Esophagus squamous epithelium (tissue), 5 donors: ENCODE measurements at regions not wholly inside any gene's neighbourhood (a gene's known extent, or its start where the extent isn't known, plus 50 kb on each side); places are given as distances from the start of the nearest gene placed in this dataset.

ENCODE experiments used
- DNase-seq: peaks from one replicate; lab custom pipeline; 2025; lab: John Stamatoyannopoulos, UW
- H3K27ac ChIP-seq, 4 donors: fragments of 200-600 bp; sonication (generic); one replicate each; pipeline ENCODE4 v1.5.1; 2016 to 2019; ENCODE audit warnings: mild to moderate bottlenecking in 1 of 4
- H3K27me3 ChIP-seq, 4 donors: fragments of 200-600 bp; sonication (generic); 1 replicate in 3 of 4; 2 replicates in 1 of 4; pipeline versions ENCODE4 v1.5.1 to v1.6.0; 2017 to 2021; ENCODE audit warnings: antibody characterized with exemption in 1 of 4
- H3K36me3 ChIP-seq, 3 donors: fragments of 200-600 bp; sonication (generic); one replicate each; pipeline ENCODE4 v1.5.1; 2016 to 2019
- H3K4me1 ChIP-seq, 3 donors: fragments of 200-600 bp; sonication (generic); one replicate each; pipeline ENCODE4 v1.5.1; 2017 to 2019
- H3K4me3 ChIP-seq, 4 donors: fragments of 200-600 bp; sonication (generic); 1 replicate in 3 of 4; 2 replicates in 1 of 4; pipeline ENCODE4 v1.5.1; 2016 to 2019; ENCODE audit warnings: mild to moderate bottlenecking in 2 of 4, moderate library complexity in 1 of 4
- H3K9me3 ChIP-seq, 3 donors: fragments of 200-600 bp; sonication (generic); one replicate each; pipeline ENCODE4 v1.5.1; 2016 to 2019
- CTCF ChIP-seq, 6 experiments: fragments of 450-650 bp in 4 of 6; fragments of 200-600 bp in 2 of 6; sonication (generic) in 2 of 6; IDR thresholded peaks; one replicate each; pipeline ENCODE4 v1.5.1; 2016 to 2019; ENCODE audit warnings: antibody characterized with exemption in 6 of 6, mild to moderate bottlenecking in 4 of 6, moderate library complexity in 4 of 6
- POLR2A ChIP-seq, 4 donors: fragments of 450-650 bp; IDR thresholded peaks; one replicate each; pipeline ENCODE4 v1.6.1; 2017; ENCODE audit warnings: antibody characterized with exemption in 4 of 4, mild to moderate bottlenecking in 4 of 4, moderate library complexity in 3 of 4
- WGBS, 2 donors: methylation state at CpG; one replicate each; pipeline ENCODE4 v1.1.5; 2018; 5-methylcytosine and 5-hydroxymethylcytosine counted together
- intact Hi-C: fragments of 100-400 bp; cut with DNase I; formaldehyde crosslinking; loops from one replicate; pipeline ENCODE4 v1.15.0; 2022
- donor health status: DM: yes; HTN: yes; CAD: no.

DNA sequence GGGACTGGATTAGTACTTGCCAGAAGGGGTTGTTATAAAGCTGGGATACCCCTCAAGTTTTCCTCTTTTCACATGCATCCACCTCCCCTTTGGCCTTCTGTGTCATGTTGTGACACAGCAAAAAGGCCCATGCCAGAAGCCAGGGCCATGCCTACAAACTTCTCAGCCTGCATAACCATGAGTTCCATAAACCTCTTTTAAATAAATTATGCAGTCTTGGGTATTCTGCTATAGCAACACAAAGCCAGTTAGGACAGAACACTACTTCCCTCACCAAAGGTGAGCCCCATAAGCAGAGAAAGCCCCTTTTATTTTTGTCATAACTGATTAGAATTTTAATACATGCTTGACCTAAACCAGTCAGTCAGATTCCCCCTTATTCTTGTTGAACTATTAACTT is 801.3 kb downstream of the DNAH5 start:
- H3K36me3 ChIP-seq: no peaks in the 10 kb centered on the region
- H3K9me3 ChIP-seq: no peaks in the 10 kb centered on the region
- TF ChIP-seq POLR2A (IDR thresholded peaks at IDR 0.05) (no peak), CTCF (IDR thresholded peaks at IDR 0.05) (no peak)
- no peaks in the 10 kb centered on the region for H3K27me3 ChIP-seq
- peaks cover 0 to 18% (median 0%) of the 10 kb centered on the region in 3 donors for H3K4me1 ChIP-seq
- no peak overlapping the region for H3K27ac ChIP-seq
- intact Hi-C loops: no loop called here
- no peak overlapping the region for H3K4me3 ChIP-seq
- no peak for DNase-seq

GRCh38 chr5:13133951-13134350 is 810.5 kb downstream of the DNAH5 start:
- Histone ChIP-seq H3K27me3 (no peaks in the 10 kb centered on the region), H3K4me3 (no peak overlapping the region), H3K9me3 (no peaks in the 10 kb centered on the region), H3K36me3 (no peaks in the 10 kb centered on the region), H3K4me1 (no peaks in the 10 kb centered on the region), H3K27ac (no peak overlapping the region)
- no peak for TF ChIP-seq CTCF (IDR thresholded peaks at IDR 0.05)
- no peak for TF ChIP-seq POLR2A (IDR thresholded peaks at IDR 0.05)
- DNase-seq: no peak
- 50 to 73% methylated on average over 2 of the region's 2 CpGs for WGBS, 2 donors
- intact Hi-C loops: no loop called here

GRCh38 chr5:13115476-13115875 is 829.0 kb downstream of the DNAH5 start:
- no peak for TF ChIP-seq CTCF (IDR thresholded peaks at IDR 0.05)
- TF ChIP-seq POLR2A (IDR thresholded peaks at IDR 0.05): no peak
- Histone ChIP-seq H3K9me3 (no peaks in the 10 kb centered on the region), H3K27ac (no peak overlapping the region), H3K27me3 (no peaks in the 10 kb centered on the region), H3K36me3 (no peaks in the 10 kb centered on the region), H3K4me3 (no peak overlapping the region), H3K4me1 (no peaks in the 10 kb centered on the region)
- intact Hi-C loops: no loop called here
- DNase-seq: no peak
- WGBS, 2 donors: 32 to 44% methylated on average over 1 of the region's 1 CpG

DNA sequence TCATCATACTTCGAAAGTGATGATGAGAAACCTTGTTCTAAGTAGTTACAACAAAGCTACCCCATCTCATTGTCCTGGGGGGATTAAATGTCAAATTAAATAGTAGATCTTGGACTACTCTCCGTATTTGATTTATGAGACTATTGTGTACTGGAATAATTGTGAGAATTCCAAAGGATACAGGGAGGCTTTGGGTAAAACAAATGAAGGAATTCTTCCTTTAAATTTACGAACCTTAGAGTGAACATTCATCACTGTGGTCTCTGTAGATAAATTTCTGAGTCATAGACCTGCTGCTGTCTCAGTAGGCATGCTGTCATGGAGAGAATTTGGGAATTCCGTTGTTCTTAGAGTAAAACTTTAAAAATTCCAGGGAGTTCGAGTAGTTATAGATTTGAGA is 836.2 kb downstream of the DNAH5 start:
- intact Hi-C loops: no loop called here
- DNase-seq: no peak
- Histone ChIP-seq H3K36me3 (no peaks in the 10 kb centered on the region), H3K27me3 (no peaks in the 10 kb centered on the region), H3K4me3 (no peak overlapping the region), H3K9me3 (no peaks in the 10 kb centered on the region), H3K4me1 (no peaks in the 10 kb centered on the region), H3K27ac (no peak overlapping the region)
- 47 to 58% methylated on average over 5 of the region's 5 CpGs for WGBS, 2 donors
- TF ChIP-seq POLR2A (IDR thresholded peaks at IDR 0.05): no peak
- no peak for TF ChIP-seq CTCF (IDR thresholded peaks at IDR 0.05)

GRCh38 chr5:13107537-13107936 is 837.0 kb downstream of the DNAH5 start:
- no peak overlapping the region for H3K4me3 ChIP-seq
- WGBS, 2 donors: 65 to 82% methylated on average over 1 of the region's 1 CpG
- intact Hi-C loops: no loop called here

More at GRCh38 chr5:13107537-13107936, 837.0 kb downstream of the DNAH5 start:
- Histone ChIP-seq H3K4me1 (no peaks in the 10 kb centered on the region), H3K9me3 (no peaks in the 10 kb centered on the region), H3K36me3 (no peaks in the 10 kb centered on the region), H3K27ac (no peak overlapping the region), H3K27me3 (no peaks in the 10 kb centered on the region)
- TF ChIP-seq CTCF (IDR thresholded peaks at IDR 0.05) (no peak), POLR2A (IDR thresholded peaks at IDR 0.05) (no peak)
- DNase-seq: no peak
